ENCODE measurements at regions not wholly inside any gene's neighbourhood (a gene's known extent, or its start where the extent isn't known, plus 50 kb on each side); places are given as distances from the start of the nearest gene placed in this dataset.

GRCh38 chr16:60200161-60200560, 1466.0 kb upstream of the GOT2 start:
- TF ChIP-seq REST (IDR thresholded peaks at IDR 0.05; ENCODE audit: low read depth) (no peak), NFIC (IDR thresholded peaks at IDR 0.05) (no peak), TEAD4 (IDR thresholded peaks at IDR 0.05) (no peak), TAF1 (IDR thresholded peaks at IDR 0.05; ENCODE audit: low read depth) (no peak), FOXM1 (IDR thresholded peaks at IDR 0.05; ENCODE audit: borderline replicate concordance, low read depth) (no peak), CEBPB (IDR thresholded peaks at IDR 0.05) (no peak), TCF12 (IDR thresholded peaks at IDR 0.05; ENCODE audit: low read depth) (no peak), EGR1 (IDR thresholded peaks at IDR 0.05) (no peak), USF1 (IDR thresholded peaks at IDR 0.05) (no peak), ZBTB7A (IDR thresholded peaks at IDR 0.05; ENCODE audit: low read depth) (no peak), YY1 (IDR thresholded peaks at IDR 0.05; ENCODE audit: low read depth) (no peak), EP300 (IDR thresholded peaks at IDR 0.05; ENCODE audit: borderline replicate concordance) (no peak), RAD21 (IDR thresholded peaks at IDR 0.05; ENCODE audit: low read depth) (no peak), CREB1 (IDR thresholded peaks at IDR 0.05; ENCODE audit: low read depth) (no peak)

- TF ChIP-seq MAX (IDR thresholded peaks at IDR 0.05) (no peak), CREB1 (IDR thresholded peaks at IDR 0.05; ENCODE audit: low read depth) (no peak), CEBPB (IDR thresholded peaks at IDR 0.05) (no peak), NFIC (IDR thresholded peaks at IDR 0.05) (no peak), EGR1 (IDR thresholded peaks at IDR 0.05) (no peak), TCF12 (IDR thresholded peaks at IDR 0.05; ENCODE audit: low read depth) (no peak), YY1 (IDR thresholded peaks at IDR 0.05; ENCODE audit: low read depth) (no peak), REST (IDR thresholded peaks at IDR 0.05; ENCODE audit: low read depth) (no peak), ZBTB7A (IDR thresholded peaks at IDR 0.05; ENCODE audit: low read depth) (no peak), TAF1 (IDR thresholded peaks at IDR 0.05; ENCODE audit: low read depth) (no peak), EP300 (IDR thresholded peaks at IDR 0.05; ENCODE audit: borderline replicate concordance) (no peak), RAD21 (IDR thresholded peaks at IDR 0.05; ENCODE audit: low read depth) (no peak), TEAD4 (IDR thresholded peaks at IDR 0.05) (no peak), FOXM1 (IDR thresholded peaks at IDR 0.05; ENCODE audit: borderline replicate concordance, low read depth) (no peak)
Observed at GRCh38 chr16:60199150-60199549, 1465.0 kb upstream of the GOT2 start.

- TF ChIP-seq MAX (IDR thresholded peaks at IDR 0.05), result no peak
- no peak for TF ChIP-seq CEBPB (IDR thresholded peaks at IDR 0.05)
- TF ChIP-seq USF1 (IDR thresholded peaks at IDR 0.05), result no peak
Observed at GRCh38 chr16:60181536-60181935, 1447.4 kb upstream of the GOT2 start.

- TF ChIP-seq CEBPB (IDR thresholded peaks at IDR 0.05) (no peak), FOXM1 (IDR thresholded peaks at IDR 0.05; ENCODE audit: borderline replicate concordance, low read depth) (no peak), TEAD4 (IDR thresholded peaks at IDR 0.05) (no peak), TCF12 (IDR thresholded peaks at IDR 0.05; ENCODE audit: low read depth) (no peak)
Observed at GRCh38 chr16:60180609-60181008, 1446.5 kb upstream of the GOT2 start.

GRCh38 chr16:60170196-60170595, 1436.1 kb upstream of the GOT2 start:
- TF ChIP-seq RAD21 (IDR thresholded peaks at IDR 0.05; ENCODE audit: low read depth) (no peak), NFIC (IDR thresholded peaks at IDR 0.05) (no peak), YY1 (IDR thresholded peaks at IDR 0.05; ENCODE audit: low read depth) (no peak), MAX (IDR thresholded peaks at IDR 0.05) (no peak), FOXM1 (IDR thresholded peaks at IDR 0.05; ENCODE audit: borderline replicate concordance, low read depth) (no peak), EP300 (IDR thresholded peaks at IDR 0.05; ENCODE audit: borderline replicate concordance) (no peak), REST (IDR thresholded peaks at IDR 0.05; ENCODE audit: low read depth) (no peak)
